Keratinocyte (primary cell): ENCODE measurements at regions not wholly inside any gene's neighbourhood (a gene's known extent, or its start where the extent isn't known, plus 50 kb on each side); places are given as distances from the start of the nearest gene placed in this dataset.

Experiments
- EZH2 ChIP-seq: IDR thresholded peaks from one replicate; pipeline ENCODE4 v1.6.1; 2012; ENCODE audit warnings: inconsistent platforms, mild to moderate bottlenecking, low read length, moderate library complexity
- TF ChIP-seq, protein P1 (sequence below), 3 experiments: IDR thresholded peaks in 1 of 3; conservative IDR thresholded peaks in 1 of 3; optimal IDR thresholded peaks in 1 of 3; 2 replicates in 2 of 3; 3 replicates in 1 of 3; pipeline versions ENCODE3 to v1.5.1; 2011; ENCODE audit warnings: low read length in 3 of 3, mild to moderate bottlenecking in 3 of 3, moderate library complexity in 2 of 3, control low read depth in 1 of 3, inconsistent platforms in 1 of 3; ENCODE audit not compliant: insufficient read depth in 2 of 3; ENCODE audit errors: extremely low read depth in 1 of 3

DNA sequence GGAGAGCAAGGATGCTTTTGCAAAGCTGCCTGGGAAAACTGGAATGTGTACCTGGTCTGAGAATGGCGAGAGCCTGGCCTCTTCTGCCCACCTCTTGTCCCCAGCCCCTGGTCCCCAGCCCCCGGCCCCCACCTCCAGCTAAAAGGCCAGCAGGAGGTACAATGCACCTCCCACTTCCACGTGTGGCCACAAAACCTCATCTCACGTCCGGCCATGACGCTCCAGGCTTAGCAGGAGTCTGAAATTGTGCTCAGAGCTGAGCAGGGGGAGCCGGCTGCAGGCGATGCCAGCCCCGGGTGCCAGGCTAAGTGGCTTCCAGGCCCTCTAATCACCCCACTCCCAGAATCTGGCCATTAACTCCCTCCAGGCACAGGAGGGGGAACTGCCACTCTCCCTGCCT is 83.1 kb upstream of the PRR20G start:
- TF ChIP-seq, protein P1, sequence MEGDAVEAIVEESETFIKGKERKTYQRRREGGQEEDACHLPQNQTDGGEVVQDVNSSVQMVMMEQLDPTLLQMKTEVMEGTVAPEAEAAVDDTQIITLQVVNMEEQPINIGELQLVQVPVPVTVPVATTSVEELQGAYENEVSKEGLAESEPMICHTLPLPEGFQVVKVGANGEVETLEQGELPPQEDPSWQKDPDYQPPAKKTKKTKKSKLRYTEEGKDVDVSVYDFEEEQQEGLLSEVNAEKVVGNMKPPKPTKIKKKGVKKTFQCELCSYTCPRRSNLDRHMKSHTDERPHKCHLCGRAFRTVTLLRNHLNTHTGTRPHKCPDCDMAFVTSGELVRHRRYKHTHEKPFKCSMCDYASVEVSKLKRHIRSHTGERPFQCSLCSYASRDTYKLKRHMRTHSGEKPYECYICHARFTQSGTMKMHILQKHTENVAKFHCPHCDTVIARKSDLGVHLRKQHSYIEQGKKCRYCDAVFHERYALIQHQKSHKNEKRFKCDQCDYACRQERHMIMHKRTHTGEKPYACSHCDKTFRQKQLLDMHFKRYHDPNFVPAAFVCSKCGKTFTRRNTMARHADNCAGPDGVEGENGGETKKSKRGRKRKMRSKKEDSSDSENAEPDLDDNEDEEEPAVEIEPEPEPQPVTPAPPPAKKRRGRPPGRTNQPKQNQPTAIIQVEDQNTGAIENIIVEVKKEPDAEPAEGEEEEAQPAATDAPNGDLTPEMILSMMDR (optimal IDR thresholded peaks at IDR 0.05 in 1 of 3, IDR thresholded peaks at IDR 0.05 in 1 of 3, conservative IDR thresholded peaks at IDR 0.05 in 1 of 3; ENCODE audit: extremely low read depth in 1 of 3, insufficient read depth in 2 of 3, low read length in 3 of 3) = no peak
- TF ChIP-seq EZH2 = no peak
